HFFc6 (cell line): ENCODE measurements at regions not wholly inside any gene's neighbourhood (a gene's known extent, or its start where the extent isn't known, plus 50 kb on each side); places are given as distances from the start of the nearest gene placed in this dataset.

Experiments used
- DNase-seq: peaks from one replicate; pipeline ENCODE4 v3.0.0-alpha.2; 2018
- H3K27ac Mint-ChIP-seq: 2 replicates; pipeline ENCODE4 v1.8.0; 2020; ENCODE audit warnings: mild to moderate bottlenecking, mixed read lengths
- H3K27me3 Mint-ChIP-seq: 2 replicates; pipeline ENCODE4 v1.8.0; 2021; ENCODE audit warnings: mild to moderate bottlenecking, moderate library complexity, mixed read lengths; ENCODE audit not compliant: insufficient read depth
- H3K36me3 Mint-ChIP-seq: 2 replicates; pipeline ENCODE4 v1.8.0; 2021; ENCODE audit warnings: low read depth, mixed read lengths
- H3K4me1 Mint-ChIP-seq: 2 replicates; pipeline ENCODE4 v1.8.0; 2020; ENCODE audit warnings: low read depth, mixed read lengths
- H3K4me3 Mint-ChIP-seq: 2 replicates; pipeline ENCODE4 v1.8.0; 2020; ENCODE audit warnings: mild to moderate bottlenecking, moderate library complexity, mixed read lengths
- H3K9me3 Mint-ChIP-seq: 2 replicates; pipeline ENCODE4 v1.8.0; 2020; ENCODE audit warnings: mild to moderate bottlenecking, mixed read lengths
- TF ChIP-seq, protein P1 (sequence below): fragments of 200-600 bp; sonication (generic); IDR thresholded peaks from 2 replicates; pipeline ENCODE4 v1.5.0; 2021; ENCODE audit warnings: antibody characterized with exemption, mild to moderate bottlenecking

GRCh38 chr2:5148392-5149085 is 543.6 kb upstream of the SOX11 start:
- DNase-seq: no peak
- TF ChIP-seq, protein P1, sequence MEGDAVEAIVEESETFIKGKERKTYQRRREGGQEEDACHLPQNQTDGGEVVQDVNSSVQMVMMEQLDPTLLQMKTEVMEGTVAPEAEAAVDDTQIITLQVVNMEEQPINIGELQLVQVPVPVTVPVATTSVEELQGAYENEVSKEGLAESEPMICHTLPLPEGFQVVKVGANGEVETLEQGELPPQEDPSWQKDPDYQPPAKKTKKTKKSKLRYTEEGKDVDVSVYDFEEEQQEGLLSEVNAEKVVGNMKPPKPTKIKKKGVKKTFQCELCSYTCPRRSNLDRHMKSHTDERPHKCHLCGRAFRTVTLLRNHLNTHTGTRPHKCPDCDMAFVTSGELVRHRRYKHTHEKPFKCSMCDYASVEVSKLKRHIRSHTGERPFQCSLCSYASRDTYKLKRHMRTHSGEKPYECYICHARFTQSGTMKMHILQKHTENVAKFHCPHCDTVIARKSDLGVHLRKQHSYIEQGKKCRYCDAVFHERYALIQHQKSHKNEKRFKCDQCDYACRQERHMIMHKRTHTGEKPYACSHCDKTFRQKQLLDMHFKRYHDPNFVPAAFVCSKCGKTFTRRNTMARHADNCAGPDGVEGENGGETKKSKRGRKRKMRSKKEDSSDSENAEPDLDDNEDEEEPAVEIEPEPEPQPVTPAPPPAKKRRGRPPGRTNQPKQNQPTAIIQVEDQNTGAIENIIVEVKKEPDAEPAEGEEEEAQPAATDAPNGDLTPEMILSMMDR: no peak
- no peaks in the 10 kb centered on the region for H3K27me3 Mint-ChIP-seq
- H3K27ac Mint-ChIP-seq: no peak overlapping the region
- H3K4me3 Mint-ChIP-seq: no peak overlapping the region
- H3K36me3 Mint-ChIP-seq: peaks cover 6% of the 10 kb centered on the region
- no peaks in the 10 kb centered on the region for H3K4me1 Mint-ChIP-seq
- peaks cover 60% of the 10 kb centered on the region for H3K9me3 Mint-ChIP-seq

DNA sequence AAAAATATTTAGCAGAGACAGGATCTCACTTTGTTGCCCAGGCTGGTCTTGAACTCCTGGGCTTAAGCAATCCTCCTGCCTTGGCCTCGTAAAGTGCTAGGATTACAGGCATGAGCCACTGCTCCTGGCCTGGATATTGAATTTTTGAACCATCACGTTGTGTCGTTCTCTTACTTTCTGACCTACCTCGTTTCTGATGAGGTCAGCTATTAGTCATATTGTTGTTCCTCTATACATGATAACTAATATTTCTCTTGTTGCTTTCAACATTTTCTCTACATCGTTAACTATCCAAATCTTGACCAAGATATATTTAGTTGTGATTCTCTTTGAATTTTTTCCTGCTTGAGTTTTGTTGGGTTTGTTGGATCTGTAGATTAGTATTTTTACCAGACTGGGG is 541.3 kb upstream of the SOX11 start:
- H3K4me3 Mint-ChIP-seq: no peak overlapping the region
- H3K4me1 Mint-ChIP-seq: no peaks in the 10 kb centered on the region
- H3K9me3 Mint-ChIP-seq: peaks cover 56% of the 10 kb centered on the region
- H3K36me3 Mint-ChIP-seq: peaks cover 11% of the 10 kb centered on the region; the same call in 1 of the 2 replicates
- TF ChIP-seq, protein P1: no peak
- no peak for DNase-seq
- H3K27ac Mint-ChIP-seq: no peak overlapping the region
- H3K27me3 Mint-ChIP-seq: no peaks in the 10 kb centered on the region

DNA sequence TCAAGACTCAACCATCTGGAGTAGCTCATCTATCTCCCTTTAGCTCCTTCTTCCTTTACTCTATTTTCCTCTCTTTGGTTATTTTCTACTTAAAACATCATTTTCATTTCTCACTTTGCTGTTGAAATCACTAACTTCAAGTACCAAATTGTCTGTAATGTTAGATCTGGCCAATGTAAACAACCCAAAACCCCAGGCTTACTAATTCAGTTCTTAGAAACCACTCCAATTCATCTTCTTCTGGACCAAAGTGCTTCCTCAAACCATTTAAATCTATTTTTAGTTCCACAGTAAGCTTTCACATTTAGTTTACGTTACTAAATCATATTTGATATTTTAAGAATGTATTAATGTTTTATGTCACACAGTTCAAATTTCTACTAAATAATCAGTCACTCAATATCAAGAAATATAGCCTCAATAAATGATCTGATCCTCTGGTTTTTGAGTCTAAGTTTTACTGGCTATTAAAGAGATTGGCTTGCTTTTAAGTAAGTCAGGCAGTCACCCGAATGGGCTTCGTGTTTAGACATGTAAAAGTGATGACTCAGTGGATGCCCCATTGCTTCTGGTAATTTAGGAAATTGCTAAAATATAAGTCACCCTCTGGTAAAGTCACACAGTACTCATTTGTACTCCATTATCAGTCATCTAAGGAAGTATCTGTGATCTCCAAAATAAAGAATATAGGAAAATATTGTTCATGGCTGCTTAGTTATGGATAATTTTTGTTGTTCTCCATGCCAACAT is 527.2 kb upstream of the SOX11 start:
- H3K36me3 Mint-ChIP-seq: no peaks in the 10 kb centered on the region
- no peak for DNase-seq
- TF ChIP-seq, protein P1: no peak
- H3K27me3 Mint-ChIP-seq: no peaks in the 10 kb centered on the region; the same call in none of the 2 replicates
- H3K4me1 Mint-ChIP-seq: no peaks in the 10 kb centered on the region
- H3K27ac Mint-ChIP-seq: no peak overlapping the region
- no peak overlapping the region for H3K4me3 Mint-ChIP-seq
- peaks cover 67% of the 10 kb centered on the region for H3K9me3 Mint-ChIP-seq

- TF ChIP-seq, protein P1: no peak
- Mint-ChIP-seq H3K4me3 (no peak overlapping the region), H3K27ac (no peak overlapping the region), H3K27me3 (no peaks in the 10 kb centered on the region), H3K36me3 (no peaks in the 10 kb centered on the region), H3K4me1 (no peaks in the 10 kb centered on the region), H3K9me3 (peaks cover 43% of the 10 kb centered on the region)
- DNase-seq: no peak
Observed at GRCh38 chr2:5172923-5173322, 519.3 kb upstream of the SOX11 start.

DNA sequence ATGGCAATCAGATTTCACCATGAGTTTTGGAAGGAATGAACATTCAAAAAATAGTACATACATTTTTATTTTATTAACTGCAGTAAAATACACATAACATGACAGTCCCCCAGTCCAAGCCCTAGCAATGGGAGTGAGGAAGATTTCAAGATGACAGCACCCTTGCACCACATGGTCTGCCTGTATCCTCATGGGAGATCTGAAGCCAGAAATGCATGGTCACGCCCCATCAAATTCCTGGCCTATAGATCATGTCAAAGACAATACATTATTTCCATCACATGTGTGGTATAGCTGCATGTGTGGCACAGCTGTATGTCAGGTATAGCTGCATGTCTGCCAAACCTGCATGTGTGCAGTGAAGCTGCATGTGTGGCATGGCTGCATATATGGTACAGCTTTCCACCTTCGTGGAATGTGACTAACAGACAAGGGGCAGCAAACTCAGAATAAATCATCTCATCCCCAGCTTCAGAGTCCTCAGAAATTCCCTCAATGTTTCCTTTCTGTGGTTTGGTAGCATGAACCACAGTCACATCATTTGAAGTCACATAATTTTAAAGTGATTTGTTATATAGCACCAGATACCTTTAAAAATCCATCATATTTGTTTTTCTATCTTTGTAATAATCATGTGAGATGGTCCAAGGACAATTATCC is 518.2 kb upstream of the SOX11 start:
- Mint-ChIP-seq H3K36me3 (no peaks in the 10 kb centered on the region), H3K27ac (no peak overlapping the region), H3K9me3 (peaks cover 39% of the 10 kb centered on the region), H3K27me3 (no peaks in the 10 kb centered on the region), H3K4me1 (no peaks in the 10 kb centered on the region), H3K4me3 (no peak overlapping the region)
- DNase-seq: no peak
- TF ChIP-seq, protein P1: no peak
